ENCODE measurements at regions not wholly inside any gene's neighbourhood (a gene's known extent, or its start where the extent isn't known, plus 50 kb on each side); places are given as distances from the start of the nearest gene placed in this dataset.

GRCh38 chr6:74745670-74746069 lies 460.2 kb downstream of the COL12A1 start:
- no peak for ATAC-seq (replicated peaks in 1 of 2)
- no peak for DNase-seq
- H3K27ac Mint-ChIP-seq: no peak overlapping the region
- no peaks in the 10 kb centered on the region for H3K4me1 Mint-ChIP-seq (ENCODE audit: low read depth)
- no peak overlapping the region for H3K4me3 Mint-ChIP-seq
- H3K27me3 Mint-ChIP-seq (ENCODE audit: low read depth): no peaks in the 10 kb centered on the region
- H3K36me3 Mint-ChIP-seq (ENCODE audit: insufficient read depth in 2 of 2): no peaks in the 10 kb centered on the region
- peaks cover 0 to 2% of the 10 kb centered on the region in 2 donors for H3K9me3 Mint-ChIP-seq

DNA sequence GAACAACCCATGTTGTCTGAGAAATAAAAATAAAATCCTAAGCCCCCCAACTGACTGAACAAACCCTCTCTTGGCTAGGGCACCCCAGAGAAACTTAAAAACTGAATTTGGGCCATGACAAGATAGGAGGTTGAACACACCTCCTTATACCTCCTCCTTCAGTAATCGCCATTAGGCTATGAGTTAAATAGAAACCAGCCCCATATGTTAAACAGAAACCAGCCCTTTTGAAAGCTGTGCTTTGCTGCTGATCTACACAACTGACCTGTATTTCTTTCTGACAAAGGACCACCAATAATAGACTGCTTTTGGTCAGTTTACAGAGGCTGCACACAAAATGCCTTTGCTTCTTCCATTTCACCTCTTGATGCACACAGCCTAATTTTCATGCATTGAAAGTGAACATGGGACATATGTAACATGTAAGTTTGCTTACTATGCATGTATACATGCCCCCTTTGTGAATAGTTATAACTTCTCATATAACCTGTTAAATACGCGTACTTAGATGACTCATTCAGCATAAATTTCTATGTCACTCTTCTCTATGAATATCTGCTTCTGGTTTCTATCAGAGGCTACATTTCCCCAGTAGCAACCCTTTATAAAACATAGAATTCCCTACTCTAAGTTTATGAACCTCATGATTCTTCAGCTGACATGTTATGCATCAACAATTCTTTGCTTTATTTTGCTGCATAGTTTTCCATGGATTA lies 462.9 kb downstream of the COL12A1 start:
- Mint-ChIP-seq H3K27me3 (ENCODE audit: low read depth) (no peaks in the 10 kb centered on the region), H3K27ac (no peak overlapping the region), H3K4me1 (ENCODE audit: low read depth) (no peaks in the 10 kb centered on the region), H3K36me3 (ENCODE audit: insufficient read depth in 2 of 2) (no peaks in the 10 kb centered on the region), H3K4me3 (no peak overlapping the region), H3K9me3 (peaks cover 2% of the 10 kb centered on the region in 2 donors)
- DNase-seq: no peak
- no peak for ATAC-seq (replicated peaks in 1 of 2)

- DNase-seq: no peak
- Mint-ChIP-seq H3K4me1 (ENCODE audit: low read depth) (no peaks in the 10 kb centered on the region), H3K4me3 (no peak overlapping the region), H3K27me3 (ENCODE audit: low read depth) (no peaks in the 10 kb centered on the region), H3K9me3 (peaks cover 2 to 4% of the 10 kb centered on the region in 2 donors), H3K27ac (no peak overlapping the region), H3K36me3 (ENCODE audit: insufficient read depth in 2 of 2) (no peaks in the 10 kb centered on the region)
- ATAC-seq (replicated peaks in 1 of 2): no peak
Measured at GRCh38 chr6:74741646-74742045, 464.2 kb downstream of the COL12A1 start.

DNA sequence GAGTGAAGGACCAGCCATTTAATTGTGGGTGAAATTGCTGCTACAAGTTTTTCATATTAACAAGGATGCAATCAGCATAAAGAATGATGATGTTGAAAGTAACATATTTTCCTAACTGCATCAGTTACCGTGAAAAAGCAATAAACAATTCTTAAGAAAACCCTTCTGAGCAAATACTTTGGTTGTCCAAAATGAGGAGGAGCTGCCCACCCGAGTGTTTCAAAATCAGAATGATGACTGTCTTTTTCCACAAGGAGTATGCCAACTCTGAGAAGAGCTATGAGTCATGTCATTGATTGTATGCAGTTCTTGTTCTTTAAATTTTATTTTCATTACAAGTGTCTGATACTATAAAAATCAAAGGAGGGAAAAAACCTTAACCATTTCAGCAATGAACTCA lies 470.5 kb downstream of the COL12A1 start:
- Mint-ChIP-seq H3K36me3 (ENCODE audit: insufficient read depth in 2 of 2) (no peaks in the 10 kb centered on the region), H3K27ac (no peak overlapping the region), H3K4me1 (ENCODE audit: low read depth) (no peaks in the 10 kb centered on the region), H3K27me3 (ENCODE audit: low read depth) (no peaks in the 10 kb centered on the region), H3K4me3 (no peak overlapping the region), H3K9me3 (peaks cover 2 to 4% of the 10 kb centered on the region in 2 donors)
- DNase-seq (no peak), ATAC-seq (replicated peaks in 1 of 2) (no peak)

DNA sequence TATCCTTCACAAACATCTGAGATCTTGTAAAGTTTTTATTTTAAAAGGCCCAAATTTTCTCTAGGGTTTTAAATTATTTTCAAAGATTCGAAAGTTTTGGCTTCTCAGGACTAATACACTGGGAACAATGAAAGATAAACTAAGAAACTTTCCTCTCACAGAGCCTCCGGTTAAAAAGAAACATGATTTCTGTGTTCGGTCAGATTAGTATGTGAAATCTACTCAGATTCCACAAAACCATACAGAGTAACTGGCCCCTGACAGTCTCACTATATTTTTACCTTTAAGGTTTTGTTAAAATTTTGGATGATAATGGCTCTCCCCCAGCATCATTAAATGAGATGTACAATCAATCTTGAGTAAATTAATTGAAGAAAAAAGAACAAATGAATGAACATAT lies 471.0 kb downstream of the COL12A1 start:
- no peak for DNase-seq
- Mint-ChIP-seq H3K27ac (no peak overlapping the region), H3K36me3 (ENCODE audit: insufficient read depth in 2 of 2) (no peaks in the 10 kb centered on the region), H3K4me1 (ENCODE audit: low read depth) (no peaks in the 10 kb centered on the region), H3K4me3 (no peak overlapping the region), H3K9me3 (peaks cover 2 to 4% of the 10 kb centered on the region in 2 donors), H3K27me3 (ENCODE audit: low read depth) (no peaks in the 10 kb centered on the region)
- no peak for ATAC-seq (replicated peaks in 1 of 2)

DNA sequence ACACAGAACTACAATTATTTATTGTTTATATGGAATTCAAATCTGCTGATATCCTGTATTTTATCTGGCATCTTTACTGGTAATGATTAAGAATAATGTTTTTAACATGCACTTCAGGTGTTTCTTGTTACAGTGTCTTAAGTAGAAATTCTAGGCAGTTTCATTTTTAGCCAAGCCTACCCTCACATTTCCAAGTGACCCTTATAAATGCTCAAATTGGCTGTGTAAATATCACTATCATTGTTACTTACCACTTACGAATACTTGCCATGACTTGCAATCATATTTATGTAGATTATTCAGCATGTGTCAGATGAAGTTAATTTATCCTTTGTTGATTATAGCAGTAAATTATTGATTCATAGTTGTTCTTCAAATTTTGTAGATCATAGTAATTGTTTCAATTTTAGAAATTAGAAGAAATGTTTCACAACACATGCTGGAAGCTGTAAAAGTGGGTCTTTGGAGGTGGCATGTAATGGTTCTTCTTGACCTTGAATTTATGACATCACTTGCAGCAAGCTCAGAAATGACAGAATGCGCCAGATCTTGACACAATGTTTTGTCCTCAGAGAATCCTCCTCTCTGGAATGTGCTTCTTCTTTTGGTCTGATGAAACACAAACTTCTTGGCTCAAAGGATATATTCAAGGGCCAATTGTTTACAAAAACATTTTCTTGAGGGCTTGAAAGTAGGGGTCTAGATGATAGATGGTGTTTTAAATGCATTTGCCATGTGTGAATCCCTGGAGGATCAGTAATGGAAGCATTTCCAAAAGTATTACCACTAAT lies 471.8 kb downstream of the COL12A1 start:
- ATAC-seq (replicated peaks in 1 of 2) (no peak), DNase-seq (no peak)
- H3K27ac Mint-ChIP-seq: no peak overlapping the region
- H3K4me1 Mint-ChIP-seq (ENCODE audit: low read depth): no peaks in the 10 kb centered on the region
- no peaks in the 10 kb centered on the region for H3K36me3 Mint-ChIP-seq (ENCODE audit: insufficient read depth in 2 of 2)
- no peak overlapping the region for H3K4me3 Mint-ChIP-seq
- no peaks in the 10 kb centered on the region for H3K27me3 Mint-ChIP-seq (ENCODE audit: low read depth)
- peaks cover 2% of the 10 kb centered on the region in 2 donors for H3K9me3 Mint-ChIP-seq

GRCh38 chr6:74731931-74732330 lies 473.9 kb downstream of the COL12A1 start:
- DNase-seq (no peak), ATAC-seq (replicated peaks in 1 of 2) (no peak)
- Mint-ChIP-seq H3K9me3 (peaks cover 0 to 2% of the 10 kb centered on the region in 2 donors), H3K27me3 (ENCODE audit: low read depth) (no peaks in the 10 kb centered on the region), H3K36me3 (ENCODE audit: insufficient read depth in 2 of 2) (no peaks in the 10 kb centered on the region), H3K4me1 (ENCODE audit: low read depth) (no peaks in the 10 kb centered on the region), H3K27ac (no peak overlapping the region), H3K4me3 (no peak overlapping the region)

- Mint-ChIP-seq H3K27ac (no peak overlapping the region), H3K4me1 (ENCODE audit: low read depth) (no peaks in the 10 kb centered on the region), H3K4me3 (no peak overlapping the region), H3K36me3 (ENCODE audit: insufficient read depth in 2 of 2) (no peaks in the 10 kb centered on the region), H3K9me3 (peaks cover 0 to 2% of the 10 kb centered on the region in 2 donors), H3K27me3 (ENCODE audit: low read depth) (no peaks in the 10 kb centered on the region)
- ATAC-seq (replicated peaks in 1 of 2) (no peak), DNase-seq (no peak)
Measured at GRCh38 chr6:74731204-74731603, 474.6 kb downstream of the COL12A1 start.

DNA sequence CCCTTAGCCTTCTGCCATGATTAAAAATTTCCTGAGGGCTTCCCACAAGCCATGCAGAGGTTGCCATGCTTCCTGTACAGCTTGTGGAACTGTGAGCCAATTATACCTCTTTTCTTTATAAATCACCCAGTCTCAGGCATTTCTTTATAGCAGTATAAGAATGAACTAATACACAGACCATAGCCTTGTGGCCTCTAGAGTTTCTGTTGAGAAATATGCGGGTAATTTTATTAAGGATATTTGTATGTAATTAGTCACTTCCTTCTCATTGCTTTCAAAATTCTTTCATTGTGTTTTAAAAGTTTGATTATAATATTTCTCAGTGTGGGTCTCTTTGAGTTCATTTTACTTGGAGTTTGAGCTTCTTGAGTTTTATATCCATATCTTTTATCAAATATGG lies 484.9 kb downstream of the COL12A1 start:
- H3K4me3 Mint-ChIP-seq: no peak overlapping the region
- H3K4me1 Mint-ChIP-seq (ENCODE audit: low read depth): no peaks in the 10 kb centered on the region
- no peak for DNase-seq
- ATAC-seq (replicated peaks in 1 of 2): no peak
- H3K36me3 Mint-ChIP-seq (ENCODE audit: insufficient read depth in 2 of 2): no peaks in the 10 kb centered on the region
- H3K9me3 Mint-ChIP-seq: peaks cover 0 to 4% of the 10 kb centered on the region in 2 donors
- no peak overlapping the region for H3K27ac Mint-ChIP-seq
- H3K27me3 Mint-ChIP-seq (ENCODE audit: low read depth): no peaks in the 10 kb centered on the region

DNA sequence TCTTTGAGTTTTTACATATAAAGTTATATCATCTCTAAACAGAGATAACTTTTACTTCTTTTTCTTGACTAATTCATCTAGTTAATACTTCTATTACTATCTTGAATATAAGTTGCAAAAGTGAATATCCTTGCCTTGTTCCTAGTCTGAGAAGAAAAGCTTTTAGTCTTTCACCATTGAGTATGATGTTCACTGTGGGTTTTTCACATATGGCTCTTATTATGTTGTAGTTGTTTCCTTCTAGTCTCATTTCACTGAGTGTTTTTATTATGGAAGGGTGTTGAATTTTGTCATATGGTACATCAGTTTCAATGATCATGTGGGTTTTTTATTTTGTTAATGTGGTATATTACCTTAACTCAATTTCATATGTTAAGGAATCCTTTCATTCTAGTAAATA lies 488.3 kb downstream of the COL12A1 start:
- no peaks in the 10 kb centered on the region for H3K36me3 Mint-ChIP-seq (ENCODE audit: insufficient read depth in 2 of 2)
- no peak for DNase-seq
- no peak overlapping the region for H3K4me3 Mint-ChIP-seq
- no peak for ATAC-seq (replicated peaks in 1 of 2)
- H3K9me3 Mint-ChIP-seq: peaks cover 2 to 5% of the 10 kb centered on the region in 2 donors
- H3K4me1 Mint-ChIP-seq (ENCODE audit: low read depth): no peaks in the 10 kb centered on the region
- H3K27me3 Mint-ChIP-seq (ENCODE audit: low read depth): no peaks in the 10 kb centered on the region
- H3K27ac Mint-ChIP-seq: no peak overlapping the region

GRCh38 chr6:74715355-74716085 lies 490.3 kb downstream of the COL12A1 start:
- Mint-ChIP-seq H3K4me3 (no peak overlapping the region), H3K27ac (no peak overlapping the region), H3K27me3 (ENCODE audit: low read depth) (no peaks in the 10 kb centered on the region), H3K4me1 (ENCODE audit: low read depth) (no peaks in the 10 kb centered on the region), H3K9me3 (peaks cover 1 to 2% of the 10 kb centered on the region in 2 donors), H3K36me3 (ENCODE audit: insufficient read depth in 2 of 2) (no peaks in the 10 kb centered on the region)
- no peak for DNase-seq
- no peak for ATAC-seq (replicated peaks in 1 of 2)

DNA sequence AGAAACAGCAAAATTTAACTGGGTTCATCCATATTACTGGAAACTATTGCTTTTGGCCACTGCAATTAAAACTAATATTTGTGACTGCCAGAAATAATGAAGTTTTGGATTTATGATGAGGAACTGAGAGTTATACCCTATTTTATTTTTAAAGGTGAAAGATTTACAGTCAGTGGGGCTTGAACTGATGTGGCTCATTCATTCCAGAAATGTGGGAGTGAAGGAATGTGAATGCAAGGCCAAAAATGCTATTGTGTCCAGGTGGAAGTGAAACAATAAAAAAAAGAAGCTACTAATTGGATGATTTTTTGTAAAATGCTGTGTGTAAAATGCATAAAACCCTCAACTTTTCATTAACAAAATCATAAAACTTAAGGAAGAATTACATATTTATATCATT lies 491.9 kb downstream of the COL12A1 start:
- H3K4me3 Mint-ChIP-seq: no peak overlapping the region
- ATAC-seq (replicated peaks in 1 of 2): no peak
- no peaks in the 10 kb centered on the region for H3K4me1 Mint-ChIP-seq (ENCODE audit: low read depth)
- H3K27ac Mint-ChIP-seq: no peak overlapping the region
- no peaks in the 10 kb centered on the region for H3K27me3 Mint-ChIP-seq (ENCODE audit: low read depth)
- no peak for DNase-seq
- H3K36me3 Mint-ChIP-seq (ENCODE audit: insufficient read depth in 2 of 2): no peaks in the 10 kb centered on the region
- peaks cover 1 to 2% of the 10 kb centered on the region in 2 donors for H3K9me3 Mint-ChIP-seq

DNA sequence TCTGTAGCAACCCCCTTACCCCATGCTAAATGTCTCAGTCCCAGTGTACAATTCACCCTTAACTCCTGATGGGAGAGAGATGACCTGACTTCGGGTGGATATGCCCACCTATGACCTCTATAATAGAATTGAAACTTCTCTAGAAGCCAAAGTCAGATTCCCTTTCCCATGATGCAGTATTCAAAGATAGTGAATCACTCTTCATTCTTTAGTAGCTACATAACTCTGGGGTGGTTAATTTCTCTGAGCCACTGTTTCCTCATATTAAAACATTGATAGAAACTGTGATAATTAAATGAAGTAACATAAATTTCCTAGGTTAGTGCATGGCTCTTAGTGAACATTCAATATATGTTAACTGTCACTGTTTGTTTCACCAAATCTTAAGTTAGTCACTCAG lies 500.4 kb downstream of the COL12A1 start:
- Mint-ChIP-seq H3K36me3 (ENCODE audit: insufficient read depth in 2 of 2) (no peaks in the 10 kb centered on the region), H3K27me3 (ENCODE audit: low read depth) (no peaks in the 10 kb centered on the region), H3K4me3 (no peak overlapping the region), H3K9me3 (peaks cover 3 to 4% of the 10 kb centered on the region in 2 donors), H3K4me1 (ENCODE audit: low read depth) (no peaks in the 10 kb centered on the region), H3K27ac (no peak overlapping the region)
- no peak for DNase-seq
- ATAC-seq (replicated peaks in 1 of 2): no peak
